Muscle of arm (tissue), 1 donor: ENCODE measurements at regions not wholly inside any gene's neighbourhood (a gene's known extent, or its start where the extent isn't known, plus 50 kb on each side); places are given as distances from the start of the nearest gene placed in this dataset.
"Not testable (repeated sequence)": the region's sequence is repeated elsewhere in the genome, so short reads cannot be mapped to it uniquely, and the experiment has no call there.

Experiments used
- DNase-seq: peaks from one replicate; pipeline ENCODE4 v3.0.0-alpha.2; 2013

DNA sequence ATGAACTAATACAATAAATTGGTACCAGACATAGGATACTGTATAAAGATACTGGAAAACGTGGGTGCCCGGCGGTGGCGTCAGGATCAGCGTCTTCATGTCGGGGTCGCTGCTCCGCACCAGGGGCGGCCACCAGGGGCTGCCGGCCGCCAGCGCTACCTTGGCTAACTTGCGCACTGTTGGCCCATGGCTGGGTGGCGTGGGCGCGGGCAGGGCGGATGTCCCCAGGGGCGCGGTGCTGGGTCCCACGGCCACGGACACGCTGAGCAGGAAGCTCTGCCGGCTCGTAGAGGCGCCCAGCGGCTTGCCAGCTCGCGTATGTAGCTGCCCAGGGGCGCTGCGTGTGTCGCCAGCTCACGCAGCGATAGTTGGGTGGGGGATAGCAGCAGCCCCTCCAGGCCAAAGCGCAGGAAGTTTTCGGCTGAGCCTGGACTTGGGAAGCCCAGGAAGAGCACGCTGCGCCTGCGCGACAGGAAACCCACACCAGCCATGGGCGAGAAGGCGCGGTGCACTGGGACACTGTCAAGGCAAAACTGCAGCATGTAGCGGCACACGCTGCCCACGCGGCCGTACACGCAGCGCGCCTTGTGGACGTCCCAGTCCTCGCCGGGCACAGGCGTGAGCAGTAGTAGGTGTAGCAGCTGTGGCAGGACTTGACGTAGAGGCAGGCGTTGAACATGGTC is 299.9 kb downstream of the CCDC74A start:
- DNase-seq, result no peak

DNA sequence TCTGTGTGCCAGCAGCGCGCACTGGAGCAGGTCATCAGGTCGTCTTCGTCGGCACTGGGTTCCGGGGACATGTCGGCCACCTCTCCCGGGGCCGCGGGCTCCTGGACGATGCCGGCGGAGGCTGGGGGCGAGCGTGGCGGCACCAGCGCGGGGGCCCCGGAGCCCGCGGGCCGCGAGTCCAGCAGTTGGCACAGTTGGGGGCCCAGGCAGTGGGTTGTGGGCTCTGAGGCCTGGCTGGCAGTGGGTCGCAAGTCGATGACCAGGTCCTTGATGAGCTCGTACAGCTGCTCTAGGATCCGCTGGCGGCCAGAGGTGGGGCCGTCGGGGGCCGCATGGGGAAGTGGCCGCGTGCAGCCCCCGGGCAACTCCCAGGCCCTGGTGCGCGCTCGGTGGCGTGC is 300.5 kb downstream of the CCDC74A start:
- DNase-seq, result no peak

GRCh38 chr2:131828633-131829455 is 301.2 kb downstream of the CCDC74A start:
- DNase-seq, result not testable (repeated sequence)

GRCh38 chr2:131829456-131830241 is 302.0 kb downstream of the CCDC74A start:
- not testable (repeated sequence) for DNase-seq

- not testable (repeated sequence) for DNase-seq
These were observed 302.7 kb downstream of the CCDC74A start for GRCh38 chr2:131830242-131830945.

DNA sequence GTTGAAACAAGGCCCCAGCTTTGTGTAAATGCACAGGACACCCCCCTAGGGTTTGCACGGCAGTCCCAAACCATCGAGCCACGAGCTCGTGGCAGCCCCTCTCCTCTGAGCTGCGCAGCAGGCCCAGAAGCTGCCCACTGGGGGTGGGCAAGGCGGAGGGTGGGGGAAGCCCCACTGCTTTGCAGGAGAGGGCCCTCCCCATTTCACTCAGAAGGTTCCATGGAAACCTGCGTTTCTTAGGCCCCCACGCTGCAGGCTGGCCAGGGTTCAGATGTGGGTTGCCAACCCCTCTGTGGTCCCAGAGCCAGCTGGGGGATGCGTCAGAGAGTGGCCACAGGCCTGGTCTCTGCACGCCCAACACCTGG is 303.2 kb downstream of the CCDC74A start:
- DNase-seq, result not testable (repeated sequence)

DNA sequence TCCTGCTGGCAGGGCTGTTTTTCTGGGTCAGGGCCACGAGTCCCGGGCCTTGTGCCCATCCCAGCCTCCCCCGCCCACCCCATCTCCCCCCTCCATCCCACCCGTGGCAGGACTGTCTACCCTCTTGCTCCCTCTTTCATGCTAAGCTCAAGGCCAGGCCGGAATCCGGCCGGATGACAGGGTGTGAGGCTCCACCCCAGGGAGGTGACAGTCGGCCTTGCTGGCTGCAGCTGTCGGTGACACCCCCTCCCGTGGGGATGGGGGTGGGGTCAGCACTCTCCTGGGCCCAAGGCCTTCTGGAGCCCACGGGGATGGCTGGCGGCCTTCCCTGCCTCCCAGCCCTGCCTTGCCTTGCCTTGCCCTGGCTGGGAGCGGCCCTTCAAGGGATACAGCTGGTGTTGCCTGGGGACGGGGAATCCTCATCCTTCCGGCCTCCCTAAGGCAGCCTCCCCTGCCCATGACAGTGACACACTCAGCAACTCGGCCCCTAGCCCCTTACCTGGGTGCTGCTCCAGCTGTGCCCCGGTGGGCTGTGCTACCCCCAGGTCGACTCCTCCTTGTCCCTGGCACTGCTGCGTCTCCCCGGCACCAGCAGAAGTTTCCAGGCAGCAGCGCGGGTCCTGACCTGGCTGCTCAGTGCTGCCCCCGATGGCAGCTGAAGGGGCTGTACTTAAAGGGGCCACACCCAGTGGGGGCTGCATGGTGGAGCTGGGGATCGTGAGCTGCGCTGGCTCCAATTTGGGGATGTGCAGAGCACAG is 303.9 kb downstream of the CCDC74A start:
- DNase-seq, result not testable (repeated sequence)

DNA sequence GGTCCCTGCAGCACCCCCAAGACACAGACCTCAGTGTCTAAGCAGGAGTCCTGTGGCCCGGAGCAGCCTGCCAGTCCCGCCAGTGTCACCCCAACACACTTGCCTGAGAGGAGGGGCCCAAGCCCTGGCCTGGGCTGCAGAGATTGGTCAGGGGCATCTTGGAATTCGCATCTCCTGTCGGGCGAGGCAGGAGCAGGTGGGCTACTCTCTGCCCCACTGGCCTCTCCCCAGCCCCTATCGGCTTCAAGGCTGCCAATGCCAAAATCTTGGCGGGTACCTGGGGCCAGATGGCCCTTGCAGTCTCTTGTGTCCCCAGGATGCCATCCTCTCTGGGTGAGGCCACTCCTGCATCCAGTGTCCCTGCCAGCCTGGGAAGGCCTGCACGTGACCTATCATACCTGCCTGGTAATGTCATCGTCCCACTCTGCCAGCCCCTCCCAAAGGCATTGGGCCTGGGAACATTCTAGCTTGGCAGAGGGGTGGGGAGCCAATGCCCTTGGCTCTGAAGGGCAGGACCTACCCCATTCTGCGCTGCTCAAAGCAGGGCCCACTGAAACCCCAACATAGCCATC is 304.6 kb downstream of the CCDC74A start:
- not testable (repeated sequence) for DNase-seq

DNA sequence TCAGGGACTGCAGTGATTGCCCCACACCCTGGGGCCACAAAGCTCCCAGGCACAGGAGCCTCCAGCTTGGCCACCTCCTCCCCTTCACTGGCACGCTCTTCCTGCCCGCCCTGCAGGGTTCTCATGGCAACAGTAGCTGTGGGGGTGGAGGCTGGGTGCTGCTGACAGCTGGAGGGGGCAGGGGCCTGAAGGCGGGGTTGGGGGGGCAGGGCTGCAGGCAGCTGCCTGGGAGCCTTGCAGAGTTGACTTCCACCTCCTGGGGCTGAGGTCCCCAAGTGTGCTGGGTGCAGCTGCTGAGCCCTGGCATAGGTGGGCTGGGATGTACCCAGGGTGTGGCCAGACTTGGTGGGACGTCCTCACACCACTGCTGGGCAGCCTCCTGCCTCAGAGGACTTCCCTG is 305.2 kb downstream of the CCDC74A start:
- DNase-seq, result not testable (repeated sequence)

- not testable (repeated sequence) for DNase-seq
These were observed 305.9 kb downstream of the CCDC74A start for GRCh38 chr2:131833367-131834202.

- not testable (repeated sequence) for DNase-seq
These were observed 306.7 kb downstream of the CCDC74A start for GRCh38 chr2:131834203-131835020.

DNA sequence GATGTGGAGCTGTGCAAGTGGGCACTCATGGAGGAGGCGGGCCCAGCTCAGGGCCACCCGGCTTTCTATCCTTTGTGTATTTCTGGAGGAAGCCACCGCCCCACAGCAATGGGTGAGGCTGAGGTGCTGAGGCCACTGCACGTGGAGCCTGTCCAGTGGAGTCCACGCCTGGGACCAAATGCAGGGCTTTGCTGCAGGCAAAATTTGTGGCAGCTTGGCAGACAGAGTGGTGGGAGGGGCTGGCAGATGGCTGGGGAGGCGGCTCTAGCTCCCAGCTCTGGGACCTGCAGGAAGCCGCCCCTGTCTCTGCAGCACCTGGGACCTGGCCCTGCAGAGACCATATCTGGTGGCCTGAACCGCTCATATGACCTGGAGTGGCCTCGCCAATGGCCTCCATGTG is 307.3 kb downstream of the CCDC74A start:
- DNase-seq, result not testable (repeated sequence)

DNA sequence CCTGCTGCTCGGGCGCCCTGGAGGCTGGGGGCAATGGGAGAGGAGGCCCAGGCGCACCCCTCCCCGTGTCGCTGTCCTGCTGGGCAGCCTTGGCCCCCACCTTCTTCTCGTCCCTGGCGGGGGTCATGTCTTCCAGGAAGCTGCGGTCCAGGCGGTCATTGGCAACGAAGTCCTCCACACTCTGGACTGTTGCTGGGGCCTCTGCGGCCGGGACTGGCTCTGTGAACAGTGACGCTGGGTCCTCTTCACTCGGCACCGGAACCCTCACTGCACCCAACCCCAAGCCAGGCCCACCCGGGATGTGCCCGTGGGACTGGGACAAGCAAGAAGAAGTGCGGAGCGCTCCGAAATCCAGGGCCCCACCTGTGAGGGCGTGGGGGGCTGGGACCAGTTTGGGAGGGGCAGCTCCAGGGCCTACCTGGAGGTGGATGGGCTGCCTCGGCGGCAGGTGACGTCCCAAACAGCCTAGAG is 308.0 kb downstream of the CCDC74A start:
- no peak for DNase-seq

DNA sequence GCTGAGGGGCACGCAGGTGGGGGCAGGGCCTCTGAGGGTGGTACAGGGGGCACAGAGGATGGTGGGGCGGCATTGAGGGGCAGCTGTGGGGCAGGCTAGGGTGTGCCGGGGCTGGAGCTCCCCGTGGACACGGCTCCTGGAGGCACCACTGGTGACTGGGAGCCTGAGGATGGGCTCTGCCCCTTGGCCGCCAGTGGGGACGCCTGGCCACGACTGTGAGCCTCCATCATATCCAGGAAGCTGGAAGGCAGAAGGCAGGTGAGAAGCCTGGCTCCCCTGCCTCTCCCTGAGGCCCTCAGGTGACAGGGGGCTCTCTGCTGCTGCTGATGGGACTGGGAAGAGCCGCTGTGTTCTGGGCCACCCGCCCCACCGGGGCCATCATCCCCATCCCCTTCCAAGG is 308.4 kb downstream of the CCDC74A start:
- DNase-seq, result not testable (repeated sequence)

DNA sequence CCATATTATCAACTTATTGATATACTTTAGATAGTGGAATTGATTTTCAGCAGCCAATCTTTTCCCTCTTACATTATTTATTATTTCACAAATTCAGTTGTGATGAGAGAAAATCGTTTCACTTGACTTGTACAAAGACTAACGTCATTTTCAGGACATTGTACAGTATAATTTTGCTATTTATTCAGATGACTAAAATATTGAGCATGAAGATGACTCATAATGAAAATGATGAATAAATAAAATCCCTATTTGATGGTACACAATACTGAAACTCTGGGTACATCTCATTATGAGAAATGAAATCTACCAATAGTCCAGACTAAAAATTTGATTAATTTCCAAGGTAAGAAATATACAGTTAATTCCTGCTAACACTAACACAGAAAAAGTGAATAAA is 316.4 kb downstream of the CCDC74A start:
- DNase-seq, result not testable (repeated sequence)

DNA sequence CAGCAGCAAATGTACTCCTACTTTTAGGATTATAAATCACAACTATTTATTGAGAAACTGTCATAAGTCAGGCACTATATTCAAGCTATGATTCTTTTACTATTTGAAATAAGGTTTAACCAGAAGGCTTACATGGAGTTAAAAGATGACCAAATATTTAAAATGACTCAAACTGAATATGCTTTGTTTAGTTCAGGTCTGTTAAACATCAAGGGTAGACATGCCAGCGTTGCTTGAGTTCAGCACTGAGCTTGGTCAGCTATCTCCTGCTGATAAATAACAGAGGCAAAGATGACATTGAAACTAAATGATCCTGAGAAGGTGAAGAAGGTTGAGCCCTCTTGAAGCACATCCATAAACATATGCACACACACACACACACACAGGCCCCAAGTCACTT is 305.6 kb downstream of the ANKRD30BL start:
- DNase-seq, result not testable (repeated sequence)

DNA sequence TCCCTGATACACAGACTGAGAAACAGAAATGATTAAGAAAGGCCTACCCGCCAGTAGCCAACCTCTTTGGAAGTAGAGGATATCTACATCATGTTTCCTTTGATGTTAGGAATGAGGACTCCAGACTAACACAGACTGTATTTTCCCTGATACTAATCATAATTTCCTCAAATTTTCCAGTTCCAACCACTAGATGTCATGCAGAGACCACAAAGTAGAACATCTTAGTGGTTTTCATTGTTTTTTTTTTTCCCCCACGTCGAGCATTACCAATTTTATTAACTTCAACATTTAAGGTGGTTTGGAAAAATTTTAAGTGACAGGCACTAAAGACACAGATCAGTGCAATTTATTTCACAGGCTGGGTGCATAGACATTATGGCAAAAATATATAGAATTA is 303.6 kb downstream of the ANKRD30BL start:
- DNase-seq, result peak; percentile 0
